DMS 273 (cell line): ENCODE measurements at regions not wholly inside any gene's neighbourhood (a gene's known extent, or its start where the extent isn't known, plus 50 kb on each side); places are given as distances from the start of the nearest gene placed in this dataset.
"Not testable (repeated sequence)": the region's sequence is repeated elsewhere in the genome, so short reads cannot be mapped to it uniquely, and the experiment has no call there.

Experiments used
- DNase-seq: peaks from one replicate; lab custom pipeline; 2025; ENCODE audit not compliant: unreplicated experiment; lab: John Stamatoyannopoulos, UW

- DNase-seq, result no peak
These were observed 1722.9 kb upstream of the AGA start for GRCh38 chr4:179165000-179165738.

- no peak for DNase-seq
These were observed 1723.6 kb upstream of the AGA start for GRCh38 chr4:179165862-179166261.

GRCh38 chr4:179170308-179170707 is 1728.1 kb upstream of the AGA start:
- DNase-seq, result not testable (repeated sequence)

GRCh38 chr4:179182741-179183140 is 1740.5 kb upstream of the AGA start:
- peak; percentile 86 for DNase-seq

GRCh38 chr4:179195887-179196286 is 1753.7 kb upstream of the AGA start:
- DNase-seq, result peak; percentile 71

- DNase-seq, result peak; percentile 81
These were observed 1754.3 kb upstream of the AGA start for GRCh38 chr4:179196511-179196910.

GRCh38 chr4:179200681-179201080 is 1758.4 kb upstream of the AGA start:
- DNase-seq, result no peak

- DNase-seq, result no peak
These were observed 1783.4 kb upstream of the AGA start for GRCh38 chr4:179225594-179225993.

GRCh38 chr4:179248821-179249220 is 1806.6 kb upstream of the AGA start:
- no peak for DNase-seq

GRCh38 chr4:179268791-179269190 is 1826.6 kb upstream of the AGA start:
- DNase-seq, result no peak

- DNase-seq, result no peak
These were observed 1830.0 kb upstream of the AGA start for GRCh38 chr4:179272282-179272681.

GRCh38 chr4:179278647-179279046 is 1836.4 kb upstream of the AGA start:
- no peak for DNase-seq

- DNase-seq, result no peak
These were observed 1843.5 kb upstream of the AGA start for GRCh38 chr4:179285696-179286095.

GRCh38 chr4:179291657-179292056 is 1849.4 kb upstream of the AGA start:
- no peak for DNase-seq

- no peak for DNase-seq
These were observed 1850.2 kb upstream of the AGA start for GRCh38 chr4:179292468-179292867.

- DNase-seq, result peak; percentile 60
These were observed 1865.3 kb upstream of the AGA start for GRCh38 chr4:179307297-179308136.

- no peak for DNase-seq
These were observed 1871.6 kb upstream of the AGA start for GRCh38 chr4:179313823-179314222.

- DNase-seq, result no peak
These were observed 1882.9 kb upstream of the AGA start for GRCh38 chr4:179325181-179325580.

- DNase-seq, result peak; percentile 0
These were observed 1886.4 kb upstream of the AGA start for GRCh38 chr4:179328627-179329026.

GRCh38 chr4:179331362-179331761 is 1889.1 kb upstream of the AGA start:
- no peak for DNase-seq

GRCh38 chr4:179344861-179345260 is 1902.6 kb upstream of the AGA start:
- DNase-seq, result no peak

GRCh38 chr4:179352221-179352620 is 1910.0 kb upstream of the AGA start:
- DNase-seq, result no peak
